ENCODE measurements at regions not wholly inside any gene's neighbourhood (a gene's known extent, or its start where the extent isn't known, plus 50 kb on each side); places are given as distances from the start of the nearest gene placed in this dataset.

DNA sequence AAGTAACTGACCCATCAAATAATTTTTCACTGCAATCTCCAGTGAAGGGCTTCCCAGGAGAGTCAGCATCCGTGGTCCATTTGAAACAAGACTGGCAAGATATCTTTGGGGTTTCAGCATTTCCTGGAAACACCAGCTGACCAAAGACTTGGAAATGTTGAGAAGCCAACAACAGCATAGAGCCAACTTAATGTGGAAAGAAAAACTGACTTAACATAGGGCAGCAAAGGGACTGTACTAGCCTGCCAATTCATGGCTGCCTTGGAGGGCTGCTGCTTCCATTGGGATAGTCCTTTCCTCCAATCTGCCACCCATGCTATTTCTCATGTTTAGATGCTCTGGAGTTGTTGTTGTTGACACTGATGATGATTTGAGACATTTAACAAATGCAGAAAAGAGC is 76.5 kb upstream of the SPDL1 start:
- no peak for TF ChIP-seq NFE2 (IDR thresholded peaks at IDR 0.05; ENCODE audit: low read depth)
- no peak for TF ChIP-seq RHOXF2B (CRISPR knock-in tag; conservative IDR thresholded peaks at IDR 0.05)
- no peak for TF ChIP-seq RAD21 (CRISPR knock-in tag; conservative IDR thresholded peaks at IDR 0.05 in 1 of 2, IDR thresholded peaks at IDR 0.05 in 1 of 2)
- TF ChIP-seq, protein P1, sequence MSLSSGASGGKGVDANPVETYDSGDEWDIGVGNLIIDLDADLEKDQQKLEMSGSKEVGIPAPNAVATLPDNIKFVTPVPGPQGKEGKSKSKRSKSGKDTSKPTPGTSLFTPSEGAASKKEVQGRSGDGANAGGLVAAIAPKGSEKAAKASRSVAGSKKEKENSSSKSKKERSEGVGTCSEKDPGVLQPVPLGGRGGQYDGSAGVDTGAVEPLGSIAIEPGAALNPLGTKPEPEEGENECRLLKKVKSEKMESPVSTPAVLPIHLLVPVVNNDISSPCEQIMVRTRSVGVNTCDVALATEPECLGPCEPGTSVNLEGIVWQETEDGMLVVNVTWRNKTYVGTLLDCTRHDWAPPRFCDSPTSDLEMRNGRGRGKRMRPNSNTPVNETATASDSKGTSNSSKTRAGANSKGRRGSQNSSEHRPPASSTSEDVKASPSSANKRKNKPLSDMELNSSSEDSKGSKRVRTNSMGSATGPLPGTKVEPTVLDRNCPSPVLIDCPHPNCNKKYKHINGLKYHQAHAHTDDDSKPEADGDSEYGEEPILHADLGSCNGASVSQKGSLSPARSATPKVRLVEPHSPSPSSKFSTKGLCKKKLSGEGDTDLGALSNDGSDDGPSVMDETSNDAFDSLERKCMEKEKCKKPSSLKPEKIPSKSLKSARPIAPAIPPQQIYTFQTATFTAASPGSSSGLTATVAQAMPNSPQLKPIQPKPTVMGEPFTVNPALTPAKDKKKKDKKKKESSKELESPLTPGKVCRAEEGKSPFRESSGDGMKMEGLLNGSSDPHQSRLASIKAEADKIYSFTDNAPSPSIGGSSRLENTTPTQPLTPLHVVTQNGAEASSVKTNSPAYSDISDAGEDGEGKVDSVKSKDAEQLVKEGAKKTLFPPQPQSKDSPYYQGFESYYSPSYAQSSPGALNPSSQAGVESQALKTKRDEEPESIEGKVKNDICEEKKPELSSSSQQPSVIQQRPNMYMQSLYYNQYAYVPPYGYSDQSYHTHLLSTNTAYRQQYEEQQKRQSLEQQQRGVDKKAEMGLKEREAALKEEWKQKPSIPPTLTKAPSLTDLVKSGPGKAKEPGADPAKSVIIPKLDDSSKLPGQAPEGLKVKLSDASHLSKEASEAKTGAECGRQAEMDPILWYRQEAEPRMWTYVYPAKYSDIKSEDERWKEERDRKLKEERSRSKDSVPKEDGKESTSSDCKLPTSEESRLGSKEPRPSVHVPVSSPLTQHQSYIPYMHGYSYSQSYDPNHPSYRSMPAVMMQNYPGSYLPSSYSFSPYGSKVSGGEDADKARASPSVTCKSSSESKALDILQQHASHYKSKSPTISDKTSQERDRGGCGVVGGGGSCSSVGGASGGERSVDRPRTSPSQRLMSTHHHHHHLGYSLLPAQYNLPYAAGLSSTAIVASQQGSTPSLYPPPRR (CRISPR knock-in tag; IDR thresholded peaks at IDR 0.05; ENCODE audit: borderline replicate concordance) = no peak
- TF ChIP-seq EP300 (IDR thresholded peaks at IDR 0.05; ENCODE audit: low read length) = no peak
- no peak for TF ChIP-seq YBX1 (IDR thresholded peaks at IDR 0.05)

Measured in K562 (cell line).